GM18507 (cell line): ENCODE measurements at regions not wholly inside any gene's neighbourhood (a gene's known extent, or its start where the extent isn't known, plus 50 kb on each side); places are given as distances from the start of the nearest gene placed in this dataset.

Experiments
- DNase-seq: peaks from one replicate; pipeline ENCODE4 v3.0.0; 2011; ENCODE audit warnings: low read depth; ENCODE audit not compliant: insufficient read length; ENCODE audit errors: extremely low spot score
- FAIRE-seq: peaks from 2 replicates; lab custom pipeline; 2011; peaks lifted over from hg19 to GRCh38; lab: Jason Lieb, UNC

DNA sequence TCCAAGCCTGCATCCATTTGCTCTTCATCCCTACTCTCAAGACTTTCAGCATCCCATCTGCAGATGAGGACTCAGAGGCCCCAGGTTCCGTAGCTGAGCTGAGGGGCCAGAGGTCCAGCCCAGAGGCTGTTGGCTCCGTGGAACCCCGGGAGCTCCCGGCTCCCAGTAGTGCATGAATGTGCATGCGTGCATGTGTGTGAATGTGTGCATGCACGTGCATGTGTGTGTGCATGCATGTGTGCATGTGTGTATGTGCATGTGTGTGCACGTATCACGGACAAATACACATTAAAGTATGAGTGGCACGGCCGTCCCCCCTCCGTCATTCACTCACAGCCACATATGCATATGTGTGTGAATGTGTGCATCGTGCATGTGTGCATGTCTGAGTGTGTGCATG, 149.9 kb downstream of the KIF26A start:
- no peak for FAIRE-seq
- DNase-seq: no peak

- no peak for FAIRE-seq
- no peak for DNase-seq
Measured at GRCh38 chr14:104289507-104289906, 151.1 kb downstream of the KIF26A start.

DNA sequence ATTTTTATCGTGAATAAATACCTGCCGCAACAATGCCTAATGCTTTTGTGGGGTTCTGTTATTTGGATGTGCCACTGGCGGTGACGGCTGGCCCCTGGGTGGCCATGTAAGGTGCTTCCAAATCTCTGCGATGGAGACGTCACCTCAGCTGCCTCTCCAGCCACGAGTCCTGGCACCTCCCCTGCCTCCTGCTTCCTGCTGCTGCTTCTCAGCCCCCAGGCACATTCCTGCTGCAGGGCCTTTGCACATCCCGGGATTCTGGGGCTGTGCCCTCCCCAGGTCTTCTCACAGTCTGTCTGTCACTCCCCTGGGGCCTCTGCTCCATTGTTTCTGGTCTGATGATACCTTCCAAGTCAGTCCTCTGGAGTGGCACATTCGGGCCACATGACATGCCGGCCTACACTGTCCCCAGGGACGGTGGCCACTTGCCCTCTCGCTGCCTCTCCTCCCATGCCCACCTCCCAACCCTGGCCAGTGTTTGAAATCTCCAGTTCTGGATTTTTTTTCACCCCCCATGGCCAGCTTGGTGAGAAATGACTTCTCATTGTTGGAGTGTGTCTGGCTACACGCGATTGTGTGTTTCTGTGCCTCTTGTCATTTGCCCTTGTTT, 151.8 kb downstream of the KIF26A start:
- DNase-seq (no peak), FAIRE-seq (no peak)

- DNase-seq (no peak), FAIRE-seq (no peak)
Measured at GRCh38 chr14:104290756-104291122, 152.4 kb downstream of the KIF26A start.

DNA sequence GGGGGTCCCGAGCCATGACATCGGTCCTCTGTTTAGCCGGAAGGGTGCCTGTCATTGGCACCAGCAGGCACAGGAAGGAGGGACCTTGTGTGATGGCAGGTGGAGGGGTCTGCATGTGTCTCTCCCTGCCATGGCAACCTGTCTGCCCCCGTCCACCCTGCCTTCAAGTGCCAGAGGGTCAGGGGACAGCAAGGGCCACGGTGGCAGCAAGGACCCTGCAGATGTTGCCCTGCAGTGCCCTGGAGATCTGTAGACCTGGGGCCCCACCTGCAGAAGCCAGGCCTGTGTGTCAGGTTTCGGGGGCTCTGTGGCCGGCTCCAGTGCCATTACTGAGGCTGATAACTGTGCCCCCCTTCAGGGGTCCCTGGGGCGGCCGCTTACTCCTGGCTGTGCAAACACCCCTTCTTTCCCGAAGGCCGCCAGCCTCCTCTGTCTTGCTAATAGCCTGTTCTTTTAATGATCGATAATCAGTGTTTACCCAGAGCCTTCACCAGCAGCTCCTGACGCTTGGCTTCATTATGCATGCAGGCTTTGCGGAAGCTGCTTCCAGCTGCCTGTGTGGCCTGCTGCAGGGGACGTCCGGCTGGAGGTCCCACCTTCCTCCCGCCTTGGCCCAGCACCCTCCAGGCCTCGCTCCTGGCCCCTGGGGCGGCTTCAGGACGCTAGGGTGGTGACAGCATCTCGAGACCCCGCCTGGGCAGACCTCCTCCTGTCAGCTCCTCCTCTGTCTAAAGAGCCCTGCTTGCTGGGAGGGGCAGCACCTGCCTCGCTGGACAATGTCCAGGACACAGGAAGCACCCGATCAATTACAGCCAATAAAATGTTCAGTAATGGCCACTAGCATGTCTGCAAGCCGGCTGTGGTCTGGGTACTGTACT, 153.0 kb downstream of the KIF26A start:
- no peak for DNase-seq

DNA sequence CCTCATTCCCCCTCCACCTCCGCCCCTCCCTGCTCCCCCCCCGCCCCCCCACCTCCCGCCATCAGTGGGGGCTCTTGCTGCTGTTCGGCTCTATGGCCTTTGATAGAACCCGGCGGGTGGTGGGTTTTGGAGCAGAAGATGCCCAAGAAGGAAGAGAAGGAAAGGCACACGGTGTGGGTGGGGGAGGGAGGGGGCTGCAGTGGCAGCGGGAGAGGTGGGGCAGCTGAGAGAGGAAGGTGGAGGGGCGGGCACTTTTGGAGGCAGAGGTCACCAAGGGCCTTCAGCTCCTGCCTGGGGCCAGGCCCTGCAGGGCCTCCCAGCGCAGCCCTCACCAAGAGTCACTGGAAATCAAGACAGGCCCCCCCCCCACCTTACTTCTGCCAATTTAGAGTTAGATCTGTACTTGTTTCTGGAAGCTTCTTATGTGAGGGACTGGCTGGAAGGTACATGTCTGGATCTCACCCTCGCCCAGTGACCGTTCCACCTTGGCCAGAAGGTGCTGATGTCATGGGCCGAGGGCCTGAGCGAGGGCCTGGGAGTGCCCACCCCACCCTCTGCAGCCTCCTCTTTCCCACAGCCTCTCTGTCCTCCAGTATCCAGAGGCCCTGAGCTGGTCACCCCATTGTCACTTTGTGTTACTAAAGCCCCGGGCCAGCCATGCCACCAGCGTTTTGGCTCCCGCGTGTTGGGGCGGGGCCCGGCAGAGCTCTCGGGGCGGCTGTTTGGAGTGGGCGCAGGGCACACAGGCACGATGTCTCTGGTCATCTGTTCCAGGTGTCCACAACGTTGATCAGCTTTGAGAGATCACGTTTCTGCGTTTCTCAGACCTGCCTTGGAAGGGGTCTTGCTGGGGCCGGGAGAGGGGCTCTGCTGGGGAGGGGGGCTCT, 153.9 kb downstream of the KIF26A start:
- FAIRE-seq: no peak

More for the DNA sequence above, 153.0 kb downstream of the KIF26A start:
- no peak for FAIRE-seq

GRCh38 chr14:104293231-104293841, 154.9 kb downstream of the KIF26A start:
- FAIRE-seq (no peak), DNase-seq (no peak)

More for the DNA sequence above, 153.9 kb downstream of the KIF26A start:
- DNase-seq: no peak

- no peak for FAIRE-seq
- no peak for DNase-seq
Measured at GRCh38 chr14:104293851-104294627, 155.7 kb downstream of the KIF26A start.

DNA sequence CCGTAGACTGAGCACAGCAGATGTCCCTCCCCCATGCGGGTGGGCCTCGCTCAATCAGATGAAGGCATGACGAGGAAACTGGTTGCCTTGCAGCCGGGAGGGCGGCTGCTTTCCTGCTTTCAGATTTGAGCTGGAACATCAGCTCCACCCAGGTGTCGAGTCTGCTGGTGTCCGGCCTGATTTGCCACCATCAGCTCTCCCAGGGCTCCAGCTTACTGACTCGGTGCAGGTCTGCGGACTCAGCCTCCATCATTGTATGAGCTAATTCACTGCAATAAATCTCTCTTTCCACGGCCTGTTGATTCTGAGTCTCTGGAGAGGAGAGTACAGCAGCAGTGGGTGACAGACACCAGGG, 156.2 kb downstream of the KIF26A start:
- no peak for DNase-seq
- no peak for FAIRE-seq

GRCh38 chr14:104294983-104295680, 156.7 kb downstream of the KIF26A start:
- no peak for DNase-seq
- FAIRE-seq: no peak

DNA sequence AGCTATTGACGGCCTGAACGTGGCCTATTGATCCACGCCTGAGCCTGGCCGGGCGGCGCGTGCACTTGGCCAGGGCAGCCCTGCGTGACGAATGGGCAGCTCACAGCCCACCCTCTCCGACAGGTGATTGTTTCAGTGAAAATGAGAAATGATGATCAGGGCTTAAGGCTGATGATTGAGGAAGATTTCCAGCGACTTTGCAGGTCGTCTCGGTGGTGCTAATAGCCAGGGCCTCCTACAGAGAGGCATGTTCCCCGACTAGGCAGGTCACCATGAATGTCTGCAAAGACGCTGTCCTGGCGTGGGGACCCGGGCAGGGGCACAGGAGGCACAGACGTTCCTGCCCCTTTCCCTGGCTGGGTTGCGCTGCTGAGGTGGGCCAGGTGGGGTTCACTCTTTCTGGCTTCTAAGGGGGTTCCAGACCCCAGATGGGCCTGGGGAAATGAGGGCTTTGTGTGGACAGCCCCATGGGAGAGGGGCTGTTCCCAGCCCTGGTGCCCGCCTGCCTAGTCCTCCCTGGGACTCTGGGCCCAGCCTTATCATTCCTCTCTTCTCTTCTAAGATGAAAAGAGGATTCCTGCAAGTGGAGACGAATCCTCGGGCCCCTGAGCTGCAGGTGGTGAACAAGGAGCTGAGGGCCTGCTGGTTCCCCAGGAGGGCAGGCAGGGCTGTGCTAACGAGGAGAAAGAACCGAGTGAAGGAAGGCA, 157.4 kb downstream of the KIF26A start:
- DNase-seq: no peak
- FAIRE-seq: no peak

- no peak for FAIRE-seq
- no peak for DNase-seq
Measured at GRCh38 chr14:104296388-104297312, 158.3 kb downstream of the KIF26A start.

DNA sequence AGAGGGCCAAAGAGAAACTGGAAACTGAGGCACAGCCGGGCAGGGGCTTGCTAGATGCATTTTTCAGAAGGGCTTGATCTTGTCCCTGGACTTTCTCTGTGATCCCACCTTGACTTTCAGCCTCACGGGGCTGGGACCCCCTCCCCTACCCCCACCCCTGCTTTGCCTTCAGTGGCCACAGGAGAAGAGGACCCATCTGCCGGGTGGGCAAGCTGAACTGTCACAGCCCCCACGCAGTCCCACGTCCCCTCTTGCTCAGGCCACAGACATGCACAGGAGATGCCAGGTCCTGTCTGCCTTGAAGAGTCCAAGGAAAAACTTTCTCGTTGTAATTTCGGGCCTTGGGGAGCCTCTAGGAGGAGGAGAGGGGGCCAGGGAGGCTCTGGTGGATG, 158.9 kb downstream of the KIF26A start:
- FAIRE-seq (no peak), DNase-seq (no peak)

- no peak for FAIRE-seq
Measured at GRCh38 chr14:104297721-104298401, 159.5 kb downstream of the KIF26A start.

DNA sequence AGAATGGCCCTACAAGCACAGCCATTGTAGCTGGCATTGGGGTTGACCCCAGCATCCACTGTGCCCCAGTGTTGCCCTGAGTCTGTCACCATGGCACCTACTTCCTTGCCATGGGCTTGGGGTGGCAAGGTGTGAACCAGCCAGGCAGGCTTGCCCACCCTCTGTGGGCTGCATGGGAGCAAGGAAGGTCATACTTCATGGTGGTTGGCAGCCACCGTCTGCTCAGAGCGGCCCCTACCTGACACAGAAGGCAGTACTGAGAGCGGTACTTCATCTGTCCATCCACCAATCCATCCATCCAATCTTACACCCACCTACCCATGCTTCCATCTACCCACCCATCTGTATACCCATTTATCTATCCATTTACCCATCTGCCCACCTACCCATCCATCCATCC, 160.1 kb downstream of the KIF26A start:
- DNase-seq: no peak
- FAIRE-seq: no peak

More at GRCh38 chr14:104297721-104298401, 159.5 kb downstream of the KIF26A start:
- no peak for DNase-seq

DNA sequence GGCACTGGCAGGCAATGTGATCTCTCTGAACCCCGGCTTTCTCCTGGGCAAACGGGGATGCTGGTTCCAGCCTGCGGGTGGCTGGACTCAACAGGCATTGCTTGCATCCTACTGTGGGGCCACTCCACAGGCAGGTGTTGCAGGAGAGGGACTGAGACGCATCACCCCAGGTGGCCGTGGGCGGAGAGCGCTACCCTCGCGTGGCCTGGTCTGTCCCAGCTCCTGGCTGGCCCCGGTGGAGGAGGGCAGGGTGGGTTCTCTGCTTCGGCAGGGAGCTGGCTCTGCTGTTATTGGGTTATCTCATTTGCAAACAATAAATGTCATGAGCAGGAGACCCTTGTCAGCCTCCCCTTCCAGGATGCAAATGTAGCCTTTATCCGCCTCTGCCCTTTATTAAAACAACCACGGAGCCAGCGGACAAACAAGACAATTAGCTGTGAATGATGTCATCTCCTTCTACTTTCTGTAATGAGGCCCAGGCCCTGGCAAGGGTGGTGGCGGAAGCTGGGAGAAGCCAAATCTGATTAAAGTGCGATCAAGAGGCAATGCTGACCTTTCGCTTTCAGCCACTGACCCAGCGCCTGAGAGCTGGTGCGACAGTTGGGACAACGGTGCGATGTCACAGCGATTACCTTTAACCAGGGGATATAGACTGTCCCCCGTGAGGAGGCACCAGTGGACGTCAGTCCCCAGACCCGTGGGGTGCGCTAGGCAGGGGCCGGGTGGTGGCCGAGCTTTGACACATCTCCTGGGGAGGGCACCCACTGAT, 161.8 kb downstream of the KIF26A start:
- FAIRE-seq: no peak
- DNase-seq: no peak
